NK-92 treated with Interleukin-12 subunit alpha and Interleukin-12 subunit beta, amount 100 ng/mL, for 24 hours (cell line): ENCODE measurements at regions not wholly inside any gene's neighbourhood (a gene's known extent, or its start where the extent isn't known, plus 50 kb on each side); places are given as distances from the start of the nearest gene placed in this dataset.
"Not testable (repeated sequence)": the region's sequence is repeated elsewhere in the genome, so short reads cannot be mapped to it uniquely, and the experiment has no call there.

ENCODE experiments used
- DNase-seq: peaks from one replicate; lab custom pipeline; 2025; lab: John Stamatoyannopoulos, UW

- no peak for DNase-seq
Observed at GRCh38 chr2:13696601-13697000, 935.9 kb upstream of the LRATD1 start.

- no peak for DNase-seq
Observed at GRCh38 chr2:13698847-13699246, 933.7 kb upstream of the LRATD1 start.

GRCh38 chr2:13699939-13700338 lies 932.6 kb upstream of the LRATD1 start:
- DNase-seq: not testable (repeated sequence)

GRCh38 chr2:13711154-13711553 lies 921.4 kb upstream of the LRATD1 start:
- DNase-seq: no peak

GRCh38 chr2:13714466-13714865 lies 918.1 kb upstream of the LRATD1 start:
- DNase-seq: no peak

GRCh38 chr2:13725945-13726344 lies 906.6 kb upstream of the LRATD1 start:
- DNase-seq: no peak

GRCh38 chr2:13745330-13745729 lies 887.2 kb upstream of the LRATD1 start:
- DNase-seq: no peak

GRCh38 chr2:13751955-13752354 lies 880.6 kb upstream of the LRATD1 start:
- DNase-seq: no peak

GRCh38 chr2:13758412-13758811 lies 874.1 kb upstream of the LRATD1 start:
- no peak for DNase-seq

- DNase-seq: no peak
Observed at GRCh38 chr2:13768274-13768673, 864.2 kb upstream of the LRATD1 start.

GRCh38 chr2:13770279-13770678 lies 862.2 kb upstream of the LRATD1 start:
- DNase-seq: no peak

GRCh38 chr2:13779996-13780395 lies 852.5 kb upstream of the LRATD1 start:
- no peak for DNase-seq

- no peak for DNase-seq
Observed at GRCh38 chr2:13791019-13791547, 841.4 kb upstream of the LRATD1 start.

GRCh38 chr2:13806539-13806938 lies 826.0 kb upstream of the LRATD1 start:
- DNase-seq: no peak

GRCh38 chr2:13813236-13813635 lies 819.3 kb upstream of the LRATD1 start:
- no peak for DNase-seq

GRCh38 chr2:13818002-13818401 lies 814.5 kb upstream of the LRATD1 start:
- DNase-seq: no peak

GRCh38 chr2:13819896-13820295 lies 812.6 kb upstream of the LRATD1 start:
- DNase-seq: no peak

GRCh38 chr2:13821255-13821880 lies 811.1 kb upstream of the LRATD1 start:
- no peak for DNase-seq

- no peak for DNase-seq
Observed at GRCh38 chr2:13822365-13822764, 810.2 kb upstream of the LRATD1 start.

GRCh38 chr2:13826314-13826853 lies 806.1 kb upstream of the LRATD1 start:
- DNase-seq: no peak

GRCh38 chr2:13858626-13859025 lies 773.9 kb upstream of the LRATD1 start:
- no peak for DNase-seq

- DNase-seq: not testable (repeated sequence)
Observed at GRCh38 chr2:13868275-13868674, 764.2 kb upstream of the LRATD1 start.

GRCh38 chr2:13876491-13877037 lies 756.0 kb upstream of the LRATD1 start:
- no peak for DNase-seq

- no peak for DNase-seq
Observed at GRCh38 chr2:13877571-13877970, 754.9 kb upstream of the LRATD1 start.
